ENCODE measurements at regions not wholly inside any gene's neighbourhood (a gene's known extent, or its start where the extent isn't known, plus 50 kb on each side); places are given as distances from the start of the nearest gene placed in this dataset.

GRCh38 chr2:15868704-15869103, 71.6 kb upstream of the MYCN start:
- no peak for DNase-seq

GRCh38 chr2:15869396-15869795, 71.0 kb upstream of the MYCN start:
- DNase-seq, result no peak

- DNase-seq, result no peak
These were observed 70.5 kb upstream of the MYCN start for GRCh38 chr2:15869871-15870270.

GRCh38 chr2:15870565-15870964, 69.8 kb upstream of the MYCN start:
- DNase-seq, result no peak

- no peak for DNase-seq
These were observed 69.0 kb upstream of the MYCN start for GRCh38 chr2:15871239-15871783.

GRCh38 chr2:15872854-15873253, 67.5 kb upstream of the MYCN start:
- DNase-seq, result no peak

GRCh38 chr2:15874321-15874720, 66.0 kb upstream of the MYCN start:
- DNase-seq, result no peak

GRCh38 chr2:15874854-15875804, 65.2 kb upstream of the MYCN start:
- no peak for DNase-seq

GRCh38 chr2:15875969-15876705, 64.2 kb upstream of the MYCN start:
- DNase-seq, result no peak

GRCh38 chr2:15880226-15881119, 59.9 kb upstream of the MYCN start:
- DNase-seq, result no peak

GRCh38 chr2:15881120-15881433, 59.3 kb upstream of the MYCN start:
- DNase-seq, result no peak

GRCh38 chr2:15881676-15882075, 58.7 kb upstream of the MYCN start:
- no peak for DNase-seq

- DNase-seq, result no peak
These were observed 57.4 kb upstream of the MYCN start for GRCh38 chr2:15882761-15883497.

- no peak for DNase-seq
These were observed 56.7 kb upstream of the MYCN start for GRCh38 chr2:15883684-15884083.

GRCh38 chr2:15884790-15885189, 55.6 kb upstream of the MYCN start:
- DNase-seq, result no peak

- DNase-seq, result peak; percentile 20
These were observed 54.1 kb upstream of the MYCN start for GRCh38 chr2:15886231-15886630.

- peak; percentile 83 for DNase-seq
These were observed 50.8 kb upstream of the MYCN start for GRCh38 chr2:15889442-15890123.

- no peak for DNase-seq
These were observed 50.1 kb upstream of the MYCN start for GRCh38 chr2:15890124-15890754.

Measured in eye (tissue), 1 donor.